GM18508 (cell line): ENCODE measurements at regions not wholly inside any gene's neighbourhood (a gene's known extent, or its start where the extent isn't known, plus 50 kb on each side); places are given as distances from the start of the nearest gene placed in this dataset.

Experiments
- ATAC-seq: cut with Tn5 transposase; IDR thresholded peaks from one replicate; pipeline ENCODE4 v1.9.1; 2021; ENCODE audit warnings: moderate number of reproducible peaks; ENCODE audit not compliant: insufficient read depth, unreplicated experiment

- no peak for ATAC-seq
Observed at GRCh38 chr6:90719321-90720195, 132.7 kb upstream of the MAP3K7 start.

DNA sequence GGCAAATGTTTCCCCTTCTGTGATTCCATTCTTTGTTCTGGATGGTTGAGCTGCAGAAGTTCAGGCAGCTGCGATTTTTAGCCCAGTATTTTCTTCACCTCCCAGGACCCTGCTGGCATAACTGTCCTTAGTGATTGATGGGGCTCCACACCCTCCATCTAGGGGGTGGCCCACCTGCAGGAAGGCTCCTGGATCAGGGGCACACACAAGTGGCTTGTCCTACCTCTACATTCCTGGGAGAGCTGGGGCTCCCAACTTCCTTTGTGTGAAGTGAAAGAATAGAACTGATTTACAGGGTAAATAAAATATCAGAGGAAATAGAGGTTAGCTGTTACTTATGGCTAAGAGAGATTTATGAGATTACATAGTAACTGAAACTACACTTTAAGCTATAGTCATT is 129.5 kb upstream of the MAP3K7 start:
- ATAC-seq = no peak

DNA sequence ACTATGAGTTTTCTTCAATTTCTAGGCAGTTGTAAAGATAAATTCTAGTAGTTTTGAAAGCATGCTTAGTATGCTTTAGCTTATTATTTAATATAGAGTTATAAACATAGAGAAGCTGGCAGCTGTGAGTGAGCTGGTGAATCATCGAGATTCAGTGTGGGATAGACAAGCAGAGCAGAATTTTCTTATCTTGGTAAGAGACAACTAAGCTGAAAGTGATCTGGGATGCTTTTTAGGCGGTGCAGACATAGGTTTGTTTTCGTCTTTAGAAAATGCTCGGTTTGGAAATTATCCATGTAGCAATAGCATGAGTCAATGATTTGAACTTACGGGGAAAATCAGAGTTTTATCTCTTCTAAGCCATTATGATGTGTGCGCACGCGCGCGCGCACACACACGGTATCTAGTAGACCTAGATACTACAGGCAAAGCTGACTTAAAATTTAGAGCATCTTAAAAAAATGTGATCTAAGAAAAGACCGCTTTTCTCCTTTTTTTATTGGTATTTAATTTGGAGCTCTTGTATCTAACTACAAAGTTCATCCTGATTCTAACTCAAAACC is 128.3 kb upstream of the MAP3K7 start:
- ATAC-seq = no peak

- ATAC-seq = no peak
Observed at GRCh38 chr6:90714319-90714718, 127.4 kb upstream of the MAP3K7 start.

DNA sequence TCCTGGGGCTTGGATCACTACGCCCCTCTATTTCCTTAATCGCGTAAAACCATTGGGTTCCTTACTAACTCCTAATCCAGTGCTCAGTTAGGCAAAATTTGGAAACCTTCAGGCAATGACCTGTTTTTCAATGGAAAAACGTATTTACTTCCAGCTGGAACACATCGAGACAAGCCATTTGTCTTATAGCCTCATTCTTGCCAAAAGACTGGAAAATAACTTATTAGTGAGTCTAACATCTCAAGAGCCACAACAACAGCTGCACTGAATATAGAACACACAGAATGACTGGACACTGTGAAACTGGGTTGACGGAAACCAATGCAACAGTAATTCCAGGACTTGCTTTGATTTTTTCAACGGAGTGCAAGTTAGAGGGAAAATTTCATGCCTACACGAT is 125.2 kb upstream of the MAP3K7 start:
- no peak for ATAC-seq

DNA sequence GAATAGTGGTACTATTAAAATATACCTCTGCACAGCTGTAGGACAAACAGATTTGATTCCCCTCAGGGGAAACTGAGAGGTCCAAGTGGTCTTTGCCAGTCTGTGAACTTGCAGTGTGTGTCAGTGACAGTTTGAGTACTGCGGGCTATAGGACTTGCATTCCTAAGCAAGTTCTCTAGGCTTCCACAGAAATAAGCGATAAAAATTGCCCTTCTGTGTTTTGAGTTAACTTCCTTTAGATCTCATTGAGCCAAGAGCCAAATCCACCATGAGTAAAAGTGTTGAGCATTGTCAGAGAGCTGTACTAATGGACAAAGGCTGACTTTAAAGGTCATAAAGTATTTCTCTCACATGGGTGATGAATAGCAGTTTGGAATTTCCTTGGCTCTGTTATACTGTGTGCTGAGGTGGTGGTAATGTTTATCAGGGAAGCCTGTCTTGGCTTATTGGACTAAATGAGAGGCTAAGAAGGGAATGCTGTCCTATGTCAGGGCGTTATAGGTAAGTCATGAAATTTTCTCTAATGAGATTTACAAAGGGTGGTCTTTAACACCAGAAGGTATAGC is 122.6 kb upstream of the MAP3K7 start:
- no peak for ATAC-seq

DNA sequence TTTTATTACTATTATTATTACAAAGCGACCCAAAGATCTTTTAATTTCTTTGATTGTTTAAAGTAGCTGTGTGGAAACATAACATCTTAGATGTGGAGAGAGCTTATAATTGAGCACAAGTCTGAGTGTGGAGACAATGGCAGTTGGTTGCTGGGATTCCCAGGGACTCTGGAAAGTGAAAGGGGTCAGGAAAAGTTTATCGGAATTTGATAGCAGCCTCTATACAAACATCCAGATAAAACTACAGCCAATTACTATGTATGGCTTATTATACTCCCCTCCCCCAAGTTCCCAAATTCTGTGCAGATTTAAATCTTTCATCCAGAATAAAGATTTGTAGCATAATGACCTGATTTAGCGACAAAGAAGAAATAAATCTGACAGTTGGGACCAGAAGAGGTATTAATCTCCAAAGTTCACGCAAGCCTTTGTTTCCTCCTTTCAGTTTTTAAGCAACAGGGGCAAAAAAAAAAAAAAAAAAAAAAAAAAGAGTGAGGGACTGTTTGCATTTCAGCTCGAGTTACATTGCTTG is 121.4 kb upstream of the MAP3K7 start:
- no peak for ATAC-seq

DNA sequence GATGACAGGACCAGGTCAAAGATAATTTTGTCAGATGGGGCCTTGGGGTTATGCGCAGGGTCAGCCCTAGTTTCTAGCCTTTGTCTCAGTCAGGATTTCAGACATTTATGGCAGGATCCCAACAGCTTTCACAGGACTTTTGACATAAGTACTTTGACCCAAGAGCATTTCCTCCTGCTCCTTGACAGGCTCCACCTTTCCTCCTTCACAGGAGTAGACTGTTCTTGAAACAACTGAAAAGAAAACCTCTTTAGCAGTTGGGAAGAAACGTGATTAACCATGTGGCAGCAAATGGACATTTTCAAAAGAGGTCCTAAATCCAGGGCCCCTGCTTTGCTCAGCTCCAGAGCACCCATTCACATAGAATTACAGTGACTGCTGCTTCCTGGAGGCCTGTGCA is 120.4 kb upstream of the MAP3K7 start:
- ATAC-seq = no peak

GRCh38 chr6:90703336-90703735 is 116.5 kb upstream of the MAP3K7 start:
- ATAC-seq = no peak

DNA sequence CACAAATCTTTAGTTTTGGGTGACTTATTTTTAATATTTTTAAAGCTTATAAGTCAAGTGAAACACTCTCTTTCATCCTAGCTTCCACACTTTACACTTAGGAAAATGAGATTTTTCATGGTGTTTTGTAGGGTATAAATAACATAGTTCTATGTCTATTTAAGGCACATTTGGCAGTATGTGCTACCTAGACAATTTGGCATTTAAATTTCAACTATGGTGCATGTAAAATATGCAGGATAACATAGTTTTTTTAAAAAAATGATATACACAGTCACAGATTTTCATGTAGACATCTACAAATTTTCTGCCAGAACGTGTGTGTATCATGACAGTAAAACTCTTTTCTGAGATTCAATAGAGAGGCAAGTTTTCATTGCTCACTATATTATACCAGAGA is 115.1 kb upstream of the MAP3K7 start:
- ATAC-seq = no peak

GRCh38 chr6:90701146-90701781 is 114.4 kb upstream of the MAP3K7 start:
- ATAC-seq = peak; percentile 63

DNA sequence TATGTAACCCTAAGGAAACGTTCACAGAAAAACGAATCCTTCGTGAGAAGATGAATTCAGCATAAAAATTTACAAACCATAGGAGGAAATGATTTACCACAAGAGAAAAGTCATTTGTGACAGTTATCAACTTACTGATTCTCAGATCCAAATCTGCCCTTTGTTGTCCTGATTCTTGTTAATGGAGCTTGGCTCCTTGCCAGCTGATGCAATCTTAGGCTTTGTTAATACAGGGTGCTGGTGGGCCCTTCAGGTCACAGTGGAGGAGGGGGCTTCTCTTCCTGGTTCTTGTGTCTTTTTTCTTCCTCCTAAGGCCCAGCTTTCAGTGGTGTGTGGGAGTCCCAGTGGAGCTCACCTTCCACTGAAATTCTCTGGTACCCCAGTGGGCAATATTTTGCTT is 108.4 kb upstream of the MAP3K7 start:
- ATAC-seq = no peak

DNA sequence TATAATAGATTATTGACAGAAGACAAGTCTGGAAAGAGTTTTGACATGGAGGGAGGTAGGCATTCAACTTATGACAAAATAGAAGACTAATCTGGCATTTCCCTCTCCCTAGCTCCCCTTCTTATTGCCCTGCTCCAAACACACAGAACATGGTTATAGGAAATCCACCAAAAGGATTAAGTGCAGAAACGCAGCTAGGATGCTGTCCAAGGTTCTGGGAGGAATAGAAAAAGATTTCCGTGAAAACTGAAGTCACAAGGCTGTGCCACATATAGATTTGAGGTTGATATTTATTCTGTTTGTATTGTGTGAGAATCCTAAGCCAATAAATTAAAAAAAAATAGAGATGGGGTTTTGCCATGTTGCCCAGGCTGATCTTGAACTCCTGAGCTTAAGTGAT is 107.9 kb upstream of the MAP3K7 start:
- ATAC-seq = no peak

DNA sequence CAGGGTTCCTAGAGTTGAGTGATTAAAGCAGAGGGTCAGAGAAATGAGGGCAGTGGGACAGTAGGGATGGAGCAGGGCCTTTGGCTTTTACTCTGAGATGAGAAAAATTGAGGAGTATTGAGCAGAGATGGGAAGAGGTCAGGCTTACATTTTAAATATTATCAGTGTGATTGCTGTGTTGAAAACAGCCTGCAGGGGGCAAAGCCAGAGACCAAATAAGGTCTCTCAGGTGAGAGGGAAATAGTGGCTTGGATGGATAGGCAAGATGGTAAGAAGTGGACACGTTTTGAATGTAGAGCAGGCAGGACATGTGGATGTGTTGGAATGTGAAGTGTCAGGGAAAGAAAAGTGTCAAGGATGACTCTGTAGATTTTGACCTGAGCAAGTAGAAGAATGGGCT is 105.0 kb upstream of the MAP3K7 start:
- ATAC-seq = peak; percentile 55

GRCh38 chr6:90689172-90689571 is 102.3 kb upstream of the MAP3K7 start:
- ATAC-seq = no peak

- no peak for ATAC-seq
Observed at GRCh38 chr6:90687775-90688380, 101.0 kb upstream of the MAP3K7 start.

DNA sequence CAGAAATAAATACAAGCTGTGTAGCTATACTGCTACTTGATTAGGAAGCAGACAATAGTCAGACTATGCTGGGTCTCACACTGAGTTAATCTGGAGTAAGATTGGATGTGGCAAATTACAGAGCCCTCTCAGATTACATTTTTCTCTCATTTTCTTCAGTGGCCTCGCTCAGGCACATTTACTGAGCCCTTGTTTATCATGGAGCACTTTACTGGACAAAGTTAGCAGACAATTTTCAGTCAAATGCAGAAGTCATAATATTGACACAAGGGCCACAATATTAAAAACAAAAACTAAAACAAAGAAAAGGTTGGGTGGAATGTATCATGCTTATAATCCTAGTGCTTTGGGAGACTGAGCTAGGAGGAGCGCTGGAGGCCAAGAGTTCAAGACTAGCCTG is 95.0 kb upstream of the MAP3K7 start:
- no peak for ATAC-seq

- ATAC-seq = no peak
Observed at GRCh38 chr6:90678049-90678779, 91.3 kb upstream of the MAP3K7 start.

GRCh38 chr6:90677440-90677839 is 90.6 kb upstream of the MAP3K7 start:
- no peak for ATAC-seq
